Activated CD4-positive, alpha-beta T cell treated with anti-CD3 and anti-CD28 coated beads, Interleukin-2, amount 50 U/mL, for 4 hours (primary cell): ENCODE measurements at regions not wholly inside any gene's neighbourhood (a gene's known extent, or its start where the extent isn't known, plus 50 kb on each side); places are given as distances from the start of the nearest gene placed in this dataset.

Experiments used
- DNase-seq, 2 experiments: peaks; one replicate each; pipeline ENCODE4 v3.0.0-alpha.2; 2020

DNA sequence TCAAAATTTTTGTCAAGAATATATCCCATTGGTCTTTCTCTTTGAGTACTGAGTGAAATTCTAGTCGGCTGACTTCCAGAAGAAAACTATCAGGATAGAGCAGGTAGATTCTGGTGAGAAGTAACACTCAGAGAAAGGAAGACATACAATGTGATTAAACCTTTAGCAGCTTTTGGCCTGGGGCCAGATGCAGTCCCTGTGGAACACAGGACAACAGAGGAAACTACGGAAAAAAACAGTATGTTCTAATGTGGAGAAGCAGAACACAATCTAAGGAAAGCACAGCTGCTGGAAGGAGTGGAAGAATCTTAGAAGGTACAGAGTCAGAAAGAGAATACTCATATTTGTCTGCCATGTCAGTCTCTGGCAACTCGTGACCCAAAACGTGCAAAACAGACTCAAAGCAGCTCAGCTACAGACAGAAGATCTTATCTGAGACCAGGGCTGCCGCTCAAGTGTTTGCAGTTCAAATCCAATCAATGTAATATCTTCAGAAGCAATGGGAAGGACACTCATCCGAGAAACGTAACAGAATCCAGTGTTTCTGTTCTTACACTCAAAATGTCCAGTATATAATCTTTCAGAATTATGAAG, 283.8 kb downstream of the MRPL39 start:
- no peak for DNase-seq

- DNase-seq, result no peak
Observed at GRCh38 chr21:25314247-25314646, 293.0 kb downstream of the MRPL39 start.

DNA sequence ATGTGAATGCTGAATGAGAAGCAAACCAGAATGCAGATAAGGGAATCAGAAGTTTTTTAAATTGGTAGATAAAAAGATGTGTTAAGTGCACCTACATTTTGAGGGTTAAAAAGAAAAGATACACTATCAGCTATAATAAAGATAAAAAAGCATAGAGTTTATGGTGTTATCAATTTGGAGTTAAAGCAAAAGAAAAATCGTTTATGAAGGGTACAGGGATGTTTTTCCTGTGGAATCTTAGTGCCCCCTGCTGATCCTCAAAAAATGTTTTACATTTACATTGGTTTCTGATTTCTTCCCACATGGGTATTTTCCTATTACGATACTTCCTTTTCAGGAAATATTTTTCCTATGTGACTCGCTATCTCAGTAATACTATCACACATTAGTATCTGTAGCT, 293.5 kb downstream of the MRPL39 start:
- no peak for DNase-seq

DNA sequence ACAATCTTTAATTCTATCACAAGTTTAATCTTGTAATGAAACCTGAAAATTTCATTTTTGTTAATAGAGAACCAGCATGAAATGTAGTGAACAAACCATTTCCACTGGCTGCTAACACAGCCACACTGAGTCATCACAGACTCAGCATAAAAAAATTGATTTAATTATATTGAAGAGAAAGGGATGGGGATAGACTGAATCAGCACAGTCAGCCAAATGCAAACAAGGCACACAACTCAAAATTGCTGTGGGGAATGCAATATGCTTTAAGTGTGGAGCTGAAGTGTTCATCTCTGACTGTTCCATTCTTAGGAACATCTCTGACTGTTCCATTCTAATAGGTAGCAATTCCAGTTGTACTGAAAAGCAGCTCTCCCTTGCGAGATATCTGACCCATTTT, 299.8 kb downstream of the MRPL39 start:
- no peak for DNase-seq

- no peak for DNase-seq
Observed at GRCh38 chr21:25304611-25305010, 302.7 kb downstream of the MRPL39 start.

GRCh38 chr21:25300632-25301031, 306.6 kb downstream of the MRPL39 start:
- DNase-seq, result no peak

- DNase-seq, result no peak
Observed at GRCh38 chr21:25298512-25299491, 308.5 kb downstream of the MRPL39 start.

- no peak for DNase-seq
Observed at GRCh38 chr21:25297117-25297516, 310.2 kb downstream of the MRPL39 start.

DNA sequence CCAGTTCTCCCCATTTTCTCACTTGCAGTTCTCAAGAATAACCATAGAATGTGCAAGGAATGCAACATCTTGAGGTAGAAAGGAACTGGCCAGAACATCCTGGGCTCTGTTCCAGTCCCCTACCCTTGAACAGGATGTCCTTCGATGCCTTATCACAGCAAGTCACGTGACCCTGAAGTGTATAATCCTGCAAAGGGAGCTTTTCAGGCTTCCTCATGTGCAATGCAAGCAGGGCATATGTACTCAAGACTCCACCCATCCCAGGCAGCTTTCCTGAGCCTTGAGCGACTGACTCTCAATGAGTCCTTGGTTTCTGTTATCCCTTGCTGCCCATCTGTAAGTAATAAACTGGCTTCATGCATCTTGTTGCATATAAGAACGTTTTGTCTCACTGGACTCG, 311.0 kb downstream of the MRPL39 start:
- DNase-seq, result no peak

GRCh38 chr21:25292396-25292795, 314.9 kb downstream of the MRPL39 start:
- DNase-seq, result no peak

- no peak for DNase-seq
Observed at GRCh38 chr21:25283720-25284119, 323.6 kb downstream of the MRPL39 start.

DNA sequence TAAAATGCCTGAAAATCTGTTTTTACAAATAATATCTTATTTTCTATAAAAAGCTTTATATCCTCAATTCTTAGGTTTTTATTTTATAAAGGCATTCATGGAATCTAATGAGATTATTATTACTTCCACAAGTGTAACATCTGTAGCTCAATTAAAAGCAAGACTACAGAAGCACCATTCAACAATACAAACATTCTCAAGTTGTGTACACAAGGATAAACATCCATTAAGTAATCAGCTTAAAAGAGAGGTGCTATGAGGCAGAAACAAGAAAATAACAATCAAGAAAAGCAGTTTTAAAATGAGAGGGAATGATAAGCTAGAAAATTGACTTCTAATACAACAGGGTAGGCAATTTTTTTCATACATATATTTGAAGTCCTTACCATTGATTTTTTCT, 326.1 kb downstream of the MRPL39 start:
- DNase-seq, result no peak

- no peak for DNase-seq
Observed at GRCh38 chr21:25280061-25280460, 327.2 kb downstream of the MRPL39 start.

DNA sequence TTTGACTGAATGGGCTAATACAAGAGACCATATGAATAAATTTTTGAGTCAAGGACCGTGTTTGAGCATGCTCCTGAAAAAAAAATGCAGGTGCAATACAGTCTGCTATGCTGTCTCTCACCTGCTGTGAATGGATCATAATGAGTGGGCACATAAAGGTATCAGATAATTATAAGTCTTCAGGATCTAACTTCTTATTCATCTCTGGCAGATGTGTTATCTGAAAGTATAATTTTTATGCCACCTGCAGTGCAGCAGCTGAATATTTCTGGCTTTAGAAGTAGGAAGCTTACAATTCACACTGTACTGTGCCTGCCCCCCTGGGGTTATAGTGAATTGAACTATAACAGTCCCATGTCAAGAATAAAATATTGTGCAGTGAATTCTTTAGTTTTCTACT, 333.3 kb downstream of the MRPL39 start:
- no peak for DNase-seq

GRCh38 chr21:25254491-25255174, 352.6 kb downstream of the MRPL39 start:
- DNase-seq, result no peak

DNA sequence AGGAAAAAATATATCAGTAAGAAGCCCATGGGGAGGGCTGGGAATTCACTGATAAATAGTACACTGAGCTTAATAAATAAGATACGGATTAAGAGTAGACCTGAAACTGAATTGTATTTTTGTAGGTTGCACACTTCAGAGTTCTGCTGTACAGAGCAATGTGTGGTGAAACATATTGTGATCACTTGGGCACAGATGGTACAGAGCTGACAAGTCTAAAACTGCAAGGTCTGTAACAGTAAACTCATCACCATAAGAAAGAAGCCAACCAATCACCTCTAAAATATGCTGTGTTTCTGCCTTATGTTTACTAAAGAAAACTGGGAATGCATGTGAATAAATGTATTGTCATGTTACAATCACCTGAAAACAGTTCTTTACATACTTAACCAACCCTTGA, 360.7 kb downstream of the MRPL39 start:
- DNase-seq, result no peak

DNA sequence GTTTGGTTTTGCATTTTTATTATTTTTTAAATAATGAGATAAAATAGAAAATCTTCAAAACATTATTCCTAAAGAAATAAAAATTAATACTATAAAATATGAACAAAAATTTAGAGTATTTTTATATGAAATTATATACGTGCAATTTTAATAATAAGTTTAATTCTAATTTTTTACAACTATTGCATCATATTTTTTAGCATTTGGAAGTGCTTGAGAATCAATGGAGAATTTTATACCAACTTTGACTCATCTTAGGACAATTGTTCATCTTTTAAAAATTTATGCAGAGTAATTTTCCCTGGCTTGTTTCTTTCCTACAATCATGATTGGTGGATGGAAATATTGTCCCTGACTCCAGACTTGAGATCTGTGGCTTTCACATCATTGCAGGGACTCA, 362.5 kb downstream of the MRPL39 start:
- no peak for DNase-seq

- no peak for DNase-seq
Observed at GRCh38 chr21:25243808-25244207, 363.5 kb downstream of the MRPL39 start.

- no peak for DNase-seq
Observed at GRCh38 chr21:25240974-25241373, 366.3 kb downstream of the MRPL39 start.

DNA sequence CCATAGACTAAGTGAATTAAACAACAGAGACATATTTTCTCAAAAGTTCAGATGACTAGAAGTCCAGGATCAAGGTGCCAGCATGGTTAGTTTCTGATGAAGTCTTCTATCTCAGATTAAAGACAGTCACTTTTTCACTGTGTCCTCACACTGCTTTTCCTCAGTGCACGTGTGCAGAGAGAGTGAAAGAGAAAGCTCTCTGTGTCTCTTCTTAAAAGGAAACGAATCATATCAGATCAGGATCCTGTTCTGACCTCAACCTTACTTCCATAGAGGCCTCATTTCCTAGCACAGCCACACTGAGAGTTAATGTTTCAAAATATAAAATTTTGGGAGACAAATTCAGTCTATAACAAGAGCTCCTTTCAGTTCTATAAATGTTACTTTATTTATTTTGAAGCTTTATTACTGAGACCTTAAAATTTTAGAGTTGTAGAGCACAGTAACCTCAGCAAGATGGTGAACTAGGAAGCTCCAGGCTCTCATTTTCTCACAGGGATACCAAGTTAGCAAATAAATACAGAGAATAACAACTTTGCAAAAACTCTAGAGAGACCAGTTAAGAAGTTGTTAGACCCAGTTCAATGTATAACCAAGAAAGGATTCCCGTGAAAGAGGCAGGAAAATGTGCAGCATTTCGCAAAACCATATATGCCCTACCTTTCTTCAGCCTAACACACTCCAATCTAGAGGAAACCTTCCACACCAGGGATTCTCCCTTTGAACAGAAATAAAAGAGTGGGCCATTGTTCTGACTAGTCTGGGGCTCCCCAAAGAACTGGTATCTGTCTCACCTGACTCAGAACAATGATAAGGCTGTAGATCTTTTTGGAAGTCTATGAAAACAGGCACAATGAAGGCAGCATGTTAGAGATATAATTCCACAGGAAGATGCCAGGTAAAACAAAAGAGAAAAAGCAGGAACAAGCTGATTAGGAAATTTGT, 372.2 kb downstream of the MRPL39 start:
- no peak for DNase-seq

DNA sequence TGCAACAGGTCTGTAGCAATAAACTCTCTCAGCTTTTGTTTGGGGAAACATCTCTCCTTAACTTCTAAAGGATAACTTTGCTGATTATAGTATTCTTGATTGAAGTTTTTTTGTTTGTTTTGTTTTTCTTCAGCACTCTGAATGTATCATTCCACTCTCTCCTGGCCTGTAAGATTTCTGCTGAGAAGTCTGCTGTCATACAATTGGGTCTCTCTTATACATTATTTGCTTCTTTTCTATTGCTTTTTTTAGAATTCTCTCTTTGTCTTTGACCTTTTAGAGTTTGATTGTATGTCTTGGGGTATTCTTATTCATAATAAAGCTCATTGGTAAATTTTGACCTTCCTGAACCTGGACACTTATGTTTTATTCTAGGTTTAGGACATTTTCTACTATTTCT, 386.3 kb downstream of the MRPL39 start:
- DNase-seq, result no peak

- DNase-seq, result no peak
Observed at GRCh38 chr21:25220169-25220568, 387.1 kb downstream of the MRPL39 start.
